H1 (cell line): ENCODE measurements at regions not wholly inside any gene's neighbourhood (a gene's known extent, or its start where the extent isn't known, plus 50 kb on each side); places are given as distances from the start of the nearest gene placed in this dataset.

ENCODE experiments used
- CTCF ChIA-PET: fragments of 300-600 bp; sonication (Branson Sonifier 250); formaldehyde crosslinking; loops from one replicate; lab custom pipeline; 2021; ENCODE audit not compliant: partially characterized antibody; lab: Charles Lee
- POLR2A ChIA-PET: fragments of 300-600 bp; sonication (Branson Sonifier 250); formaldehyde crosslinking; loops from one replicate; lab custom pipeline; 2021; ENCODE audit warnings: inconsistent platforms; ENCODE audit not compliant: partially characterized antibody; lab: Charles Lee
- DNase-seq, 2 experiments: peaks; one replicate each; pipeline versions ENCODE4 v3.0.0 to v3.0.0-alpha.2; 2010 to 2022; ENCODE audit warnings: low spot score in 2 of 2, low read depth in 1 of 2, mixed read lengths in 1 of 2
- FAIRE-seq: peaks from 2 replicates; lab custom pipeline; 2011; peaks lifted over from hg19 to GRCh38; lab: Jason Lieb, UNC
- H2AFZ ChIP-seq: 2 replicates; pipeline ENCODE4 v1.8.1; 2012; ENCODE audit warnings: low read length, inconsistent platforms
- H2AK5ac ChIP-seq: 2 replicates; pipeline ENCODE4 v1.6.1; 2013; ENCODE audit warnings: low read depth, low read length
- H2BK120ac ChIP-seq: replicated peaks from 2 replicates; pipeline ENCODE3; 2013; ENCODE audit warnings: low read depth, low read length, inconsistent platforms
- H2BK12ac ChIP-seq: 2 replicates; pipeline ENCODE4 v1.6.1; 2013; ENCODE audit warnings: low read depth, low read length
- H2BK15ac ChIP-seq: 2 replicates; pipeline ENCODE4 v1.6.1; 2013; ENCODE audit warnings: low read length
- H2BK20ac ChIP-seq: 2 replicates; pipeline ENCODE4 v1.6.1; 2013; ENCODE audit warnings: low read length
- H2BK5ac ChIP-seq: 2 replicates; pipeline ENCODE4 v1.6.1; 2013; ENCODE audit warnings: low read depth, low read length
- H3K14ac ChIP-seq: 2 replicates; pipeline ENCODE4 v1.6.1; 2013; ENCODE audit warnings: inconsistent platforms; ENCODE audit not compliant: insufficient read length
- H3K18ac ChIP-seq: 2 replicates; pipeline ENCODE4 v1.6.1; 2013; ENCODE audit warnings: low read length; ENCODE audit errors: extremely low read depth
- H3K23ac ChIP-seq: 2 replicates; pipeline ENCODE4 v1.6.1; 2013; ENCODE audit warnings: inconsistent platforms; ENCODE audit not compliant: insufficient read length
- H3K23me2 ChIP-seq: 2 replicates; pipeline ENCODE4 v1.6.1; 2013; ENCODE audit warnings: low read depth, low read length
- H3K27ac ChIP-seq: 2 replicates; pipeline ENCODE4 v1.6.1; 2011; ENCODE audit warnings: low read depth, low read length, inconsistent platforms
- H3K27me3 ChIP-seq, 4 experiments: replicated peaks in 1 of 4; 1 replicate in 1 of 4; 2 replicates in 3 of 4; pipeline versions ENCODE4 v1.6.1 to v1.8.1; 2011 to 2013; ENCODE audit warnings: low read length in 3 of 4, mild to moderate bottlenecking in 3 of 4, inconsistent platforms in 2 of 4, mixed read lengths in 2 of 4, moderate library complexity in 1 of 4; ENCODE audit not compliant: control insufficient read depth in 3 of 4, insufficient read depth in 3 of 4; ENCODE audit errors: extremely low read depth in 1 of 4
- H3K36me3 ChIP-seq, 4 experiments: 2 replicates each; pipeline versions ENCODE4 v1.6.1 to v1.8.1; 2011 to 2013; ENCODE audit warnings: mild to moderate bottlenecking in 4 of 4, low read length in 3 of 4, moderate library complexity in 2 of 4, control low read depth in 1 of 4, inconsistent platforms in 1 of 4; ENCODE audit not compliant: insufficient read depth in 4 of 4, control insufficient read depth in 2 of 4
- H3K4ac ChIP-seq: replicated peaks from 2 replicates; pipeline ENCODE3; 2013; ENCODE audit warnings: low read length, low read depth, mixed read lengths, inconsistent platforms; ENCODE audit not compliant: insufficient read length
- H3K4me1 ChIP-seq, 4 experiments: replicated peaks in 1 of 4; 1 replicate in 1 of 4; 2 replicates in 3 of 4; pipeline versions ENCODE4 v1.6.1 to v1.8.1; 2011 to 2013; ENCODE audit warnings: low read length in 3 of 4, inconsistent platforms in 2 of 4, mixed read lengths in 1 of 4; ENCODE audit not compliant: insufficient read depth in 4 of 4, control insufficient read depth in 3 of 4
- H3K4me2 ChIP-seq, 2 experiments: 2 replicates each; pipeline versions ENCODE4 v1.6.1 to v1.8.1; 2011 to 2013; ENCODE audit warnings: low read depth in 2 of 2, low read length in 2 of 2, control low read depth in 1 of 2, inconsistent platforms in 1 of 2, mild to moderate bottlenecking in 1 of 2; ENCODE audit not compliant: insufficient read depth in 1 of 2
- H3K4me3 ChIP-seq, 4 experiments: fragments of 200-600, 300-600 bp in 1 of 4; sonication (generic), shearing (Covaris generic), sonication (Bioruptor Twin) in 1 of 4; 2 replicates each; pipeline versions ENCODE4 v1.5.1 to v1.8.1; 2011 to 2016; ENCODE audit warnings: low read length in 4 of 4, low read depth in 3 of 4, control low read depth in 2 of 4, inconsistent platforms in 2 of 4, mild to moderate bottlenecking in 2 of 4, mixed read lengths in 1 of 4, moderate library complexity in 1 of 4; ENCODE audit not compliant: insufficient read depth in 2 of 4; ENCODE audit errors: extremely low read depth in 1 of 4
- H3K56ac ChIP-seq: replicated peaks from 2 replicates; pipeline ENCODE3; 2013; ENCODE audit warnings: low read depth, mild to moderate bottlenecking, mixed read lengths, low read length, inconsistent platforms; ENCODE audit not compliant: insufficient read length
- H3K79me1 ChIP-seq: 2 replicates; pipeline ENCODE4 v1.6.1; 2013; ENCODE audit warnings: low read depth, low read length, control low read depth
- H3K79me2 ChIP-seq, 2 experiments: 2 replicates each; pipeline versions ENCODE4 v1.6.1 to v1.8.1; 2012 to 2013; ENCODE audit warnings: low read length in 2 of 2, mild to moderate bottlenecking in 2 of 2, inconsistent platforms in 1 of 2; ENCODE audit not compliant: insufficient read depth in 2 of 2, control insufficient read depth in 1 of 2
- H3K9ac ChIP-seq, 4 experiments: replicated peaks in 1 of 4; 1 replicate in 1 of 4; 2 replicates in 3 of 4; pipeline versions ENCODE4 v1.6.1 to v1.8.1; 2011 to 2013; ENCODE audit warnings: low read depth in 3 of 4, low read length in 3 of 4, control low read depth in 2 of 4, mild to moderate bottlenecking in 2 of 4, moderate library complexity in 2 of 4, inconsistent platforms in 1 of 4; ENCODE audit errors: extremely low read depth in 1 of 4
- H3K9me3 ChIP-seq, 2 experiments: 2 replicates each; pipeline versions ENCODE4 v1.6.1 to v1.8.1; 2012 to 2013; ENCODE audit warnings: mild to moderate bottlenecking in 2 of 2, moderate library complexity in 2 of 2, control low read depth in 1 of 2, inconsistent platforms in 1 of 2, low read depth in 1 of 2, low read length in 1 of 2, mixed read lengths in 1 of 2; ENCODE audit not compliant: insufficient read depth in 2 of 2
- H4K20me1 ChIP-seq, 2 experiments: replicated peaks in 1 of 2; 2 replicates each; pipeline versions ENCODE3 to v1.8.1; 2011 to 2013; ENCODE audit warnings: inconsistent platforms in 2 of 2, low read length in 2 of 2, mild to moderate bottlenecking in 1 of 2; ENCODE audit not compliant: insufficient read depth in 2 of 2, control insufficient read depth in 1 of 2
- H4K5ac ChIP-seq: 2 replicates; pipeline ENCODE4 v1.6.1; 2013; ENCODE audit warnings: low read length, low read depth, mixed read lengths, inconsistent platforms; ENCODE audit not compliant: insufficient read length
- H4K8ac ChIP-seq: 2 replicates; pipeline ENCODE4 v1.8.0; 2013; ENCODE audit warnings: mild to moderate bottlenecking, moderate library complexity, low read length, inconsistent platforms; ENCODE audit not compliant: insufficient read depth; ENCODE audit errors: extremely low read depth
- H4K91ac ChIP-seq: replicated peaks from 2 replicates; pipeline ENCODE3; 2013; ENCODE audit warnings: low read length, mixed read lengths, inconsistent platforms; ENCODE audit not compliant: insufficient read length
- JUN ChIP-seq: IDR thresholded peaks from 2 replicates; pipeline ENCODE4 v1.6.1; 2011; ENCODE audit warnings: low read depth, mild to moderate bottlenecking, improper control_type of control experiment, low read length
- WGBS, 2 experiments: shearing (Covaris generic) in 1 of 2; methylation state at CpG; one replicate each; pipeline versions ENCODE4 v1.1.6 to v1.1.7; 2013 to 2015; ENCODE audit warnings: low lambda C conversion rate in 2 of 2, mixed read lengths in 2 of 2, inconsistent platforms in 1 of 2, low coverage in 1 of 2, missing lambda C conversion rate in 1 of 2; ENCODE audit not compliant: insufficient replicate concordance in 2 of 2, insufficient coverage in 1 of 2, insufficient read length in 1 of 2; ENCODE audit errors: extremely low coverage in 1 of 2, missing lambda C conversion rate in 1 of 2; 5-methylcytosine and 5-hydroxymethylcytosine counted together

DNA sequence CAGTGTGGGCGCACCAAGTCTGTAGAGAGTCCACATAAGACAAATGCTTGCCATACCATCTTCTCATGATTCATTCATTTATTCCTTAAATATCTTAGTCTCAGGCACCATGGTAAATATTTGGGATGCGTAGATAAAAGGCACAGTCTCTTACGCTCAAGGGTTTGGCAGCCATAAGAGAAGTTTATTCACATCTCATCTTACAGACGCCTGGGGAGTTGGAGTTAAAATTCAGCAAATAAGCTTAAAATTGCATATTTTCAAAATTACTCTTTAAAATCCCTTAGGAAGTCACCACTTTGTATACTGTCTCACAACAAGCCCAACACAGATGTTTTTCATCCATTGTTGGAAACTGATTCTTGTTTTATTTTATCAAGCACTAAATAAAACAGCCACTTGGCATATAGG lies 363.3 kb downstream of the KIF16B start:
- H3K9me3 ChIP-seq, result no peaks in the 10 kb centered on the region
- no peak overlapping the region for H3K27ac ChIP-seq
- CTCF ChIA-PET, result interaction anchor here (1.5 kb wide), 1 partner anchor 10 kb away, joined by 3 read pairs; no protein-coding TSS in a partner anchor

More for the DNA sequence above, 363.3 kb downstream of the KIF16B start:
- no peak overlapping the region for H2BK5ac ChIP-seq
- 95% methylated on average over 4 of the region's 4 CpGs; no CpG with 5 or more reads in 1 of the 2 experiments for WGBS, 2 experiments
- H3K4me1 ChIP-seq, result peaks cover 0 to 1% (median 0%) of the 10 kb centered on the region in 4 experiments; a peak in 1 of 7 replicates
- H3K79me2 ChIP-seq, result no peaks in the 10 kb centered on the region
- H4K20me1 ChIP-seq, result no peaks in the 10 kb centered on the region
- H3K36me3 ChIP-seq, result no peaks in the 10 kb centered on the region
- POLR2A ChIA-PET, result no interaction called here
- H4K8ac ChIP-seq, result no peak overlapping the region
- H3K23me2 ChIP-seq, result no peaks in the 10 kb centered on the region
- H3K23ac ChIP-seq, result no peak overlapping the region
- no peak overlapping the region for H2BK120ac ChIP-seq
- H3K79me1 ChIP-seq, result no peaks in the 10 kb centered on the region
- no peak overlapping the region for H4K5ac ChIP-seq
- H2BK15ac ChIP-seq, result no peak overlapping the region
- no peak overlapping the region for H2BK12ac ChIP-seq
- H3K4me2 ChIP-seq, result no peak overlapping the region
- H3K27me3 ChIP-seq, result no peaks in the 10 kb centered on the region
- H2BK20ac ChIP-seq, result no peak overlapping the region
- no peak overlapping the region for H3K9ac ChIP-seq
- no peak overlapping the region for H3K14ac ChIP-seq
- no peak overlapping the region for H2AFZ ChIP-seq
- no peak overlapping the region for H3K4me3 ChIP-seq
- no peak for DNase-seq
- H4K91ac ChIP-seq, result no peak overlapping the region
- H3K4ac ChIP-seq, result no peak overlapping the region
- TF ChIP-seq JUN, result no peak
- H3K18ac ChIP-seq, result no peak overlapping the region
- no peak for FAIRE-seq
- no peak overlapping the region for H3K56ac ChIP-seq
- H2AK5ac ChIP-seq, result no peak overlapping the region
